ENCODE measurements at regions not wholly inside any gene's neighbourhood (a gene's known extent, or its start where the extent isn't known, plus 50 kb on each side); places are given as distances from the start of the nearest gene placed in this dataset.

- no peak for DNase-seq (ENCODE audit: low spot score)
These were observed 423.3 kb downstream of the GLRX3 start for GRCh38 chr10:130559547-130559880.

- no peak for DNase-seq (ENCODE audit: low spot score)
These were observed 423.9 kb downstream of the GLRX3 start for GRCh38 chr10:130560116-130560515.

- no peak for DNase-seq (ENCODE audit: low spot score)
These were observed 424.4 kb downstream of the GLRX3 start for GRCh38 chr10:130560573-130560972.

GRCh38 chr10:130561681-130562080, 425.5 kb downstream of the GLRX3 start:
- no peak for DNase-seq (ENCODE audit: low spot score)

GRCh38 chr10:130567011-130567410, 430.8 kb downstream of the GLRX3 start:
- no peak for DNase-seq (ENCODE audit: low spot score)

GRCh38 chr10:130567436-130567835, 431.2 kb downstream of the GLRX3 start:
- DNase-seq (ENCODE audit: low spot score): no peak

GRCh38 chr10:130568246-130568645, 432.1 kb downstream of the GLRX3 start:
- DNase-seq (ENCODE audit: low spot score): no peak

- no peak for DNase-seq (ENCODE audit: low spot score)
These were observed 433.9 kb downstream of the GLRX3 start for GRCh38 chr10:130570074-130570473.

- DNase-seq (ENCODE audit: low spot score): no peak
These were observed 435.5 kb downstream of the GLRX3 start for GRCh38 chr10:130571674-130572073.

GRCh38 chr10:130573446-130573845, 437.3 kb downstream of the GLRX3 start:
- no peak for DNase-seq (ENCODE audit: low spot score)

GRCh38 chr10:130575756-130576285, 439.6 kb downstream of the GLRX3 start:
- DNase-seq (ENCODE audit: low spot score): no peak

GRCh38 chr10:130576427-130576826, 440.2 kb downstream of the GLRX3 start:
- DNase-seq (ENCODE audit: low spot score): no peak

GRCh38 chr10:130577039-130577438, 440.8 kb downstream of the GLRX3 start:
- DNase-seq (ENCODE audit: low spot score): no peak

- DNase-seq (ENCODE audit: low spot score): no peak
These were observed 442.5 kb downstream of the GLRX3 start for GRCh38 chr10:130578532-130579289.

GRCh38 chr10:130579913-130580312, 443.7 kb downstream of the GLRX3 start:
- no peak for DNase-seq (ENCODE audit: low spot score)

GRCh38 chr10:130580975-130581374, 444.8 kb downstream of the GLRX3 start:
- DNase-seq (ENCODE audit: low spot score): no peak

GRCh38 chr10:130587718-130588117, 451.5 kb downstream of the GLRX3 start:
- DNase-seq (ENCODE audit: low spot score): no peak

GRCh38 chr10:130606001-130606405, 469.8 kb downstream of the GLRX3 start:
- no peak for DNase-seq (ENCODE audit: low spot score)

- DNase-seq (ENCODE audit: low spot score): no peak
These were observed 471.2 kb downstream of the GLRX3 start for GRCh38 chr10:130607366-130607765.

GRCh38 chr10:130611239-130611638, 475.0 kb downstream of the GLRX3 start:
- DNase-seq (ENCODE audit: low spot score): no peak

GRCh38 chr10:130615457-130615856, 479.3 kb downstream of the GLRX3 start:
- DNase-seq (ENCODE audit: low spot score): no peak

GRCh38 chr10:130617985-130618384, 481.8 kb downstream of the GLRX3 start:
- no peak for DNase-seq (ENCODE audit: low spot score)

- no peak for DNase-seq (ENCODE audit: low spot score)
These were observed 482.5 kb downstream of the GLRX3 start for GRCh38 chr10:130618647-130619046.

GRCh38 chr10:130621231-130621775, 485.1 kb downstream of the GLRX3 start:
- DNase-seq (ENCODE audit: low spot score): no peak

All from cerebellar cortex (tissue), 1 donor.